ENCODE measurements at regions not wholly inside any gene's neighbourhood (a gene's known extent, or its start where the extent isn't known, plus 50 kb on each side); places are given as distances from the start of the nearest gene placed in this dataset.

GRCh38 chr9:31005086-31005665 lies 1379.3 kb upstream of the ACO1 start:
- 82 to 89% methylated on average over 3 to 4 of the region's 4 CpGs for WGBS, 2 donors
- no peak for DNase-seq (ENCODE audit: low spot score in 2 of 2)
- H3K4me3 ChIP-seq (ENCODE audit: low read depth, poor library complexity, severe bottlenecking), result no peak overlapping the region
- no peak for TF ChIP-seq POLR2A (IDR thresholded peaks at IDR 0.05)
- TF ChIP-seq, protein P1, sequence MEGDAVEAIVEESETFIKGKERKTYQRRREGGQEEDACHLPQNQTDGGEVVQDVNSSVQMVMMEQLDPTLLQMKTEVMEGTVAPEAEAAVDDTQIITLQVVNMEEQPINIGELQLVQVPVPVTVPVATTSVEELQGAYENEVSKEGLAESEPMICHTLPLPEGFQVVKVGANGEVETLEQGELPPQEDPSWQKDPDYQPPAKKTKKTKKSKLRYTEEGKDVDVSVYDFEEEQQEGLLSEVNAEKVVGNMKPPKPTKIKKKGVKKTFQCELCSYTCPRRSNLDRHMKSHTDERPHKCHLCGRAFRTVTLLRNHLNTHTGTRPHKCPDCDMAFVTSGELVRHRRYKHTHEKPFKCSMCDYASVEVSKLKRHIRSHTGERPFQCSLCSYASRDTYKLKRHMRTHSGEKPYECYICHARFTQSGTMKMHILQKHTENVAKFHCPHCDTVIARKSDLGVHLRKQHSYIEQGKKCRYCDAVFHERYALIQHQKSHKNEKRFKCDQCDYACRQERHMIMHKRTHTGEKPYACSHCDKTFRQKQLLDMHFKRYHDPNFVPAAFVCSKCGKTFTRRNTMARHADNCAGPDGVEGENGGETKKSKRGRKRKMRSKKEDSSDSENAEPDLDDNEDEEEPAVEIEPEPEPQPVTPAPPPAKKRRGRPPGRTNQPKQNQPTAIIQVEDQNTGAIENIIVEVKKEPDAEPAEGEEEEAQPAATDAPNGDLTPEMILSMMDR (IDR thresholded peaks at IDR 0.05), result no peak
- intact Hi-C loops (cut with DNase I; ENCODE audit: low total_unique reads), result no loop called here

- intact Hi-C loops (cut with DNase I; ENCODE audit: low total_unique reads), result no loop called here
- no peak for DNase-seq (ENCODE audit: low spot score in 2 of 2)
- TF ChIP-seq, protein P1 (IDR thresholded peaks at IDR 0.05), result no peak
- no peak for TF ChIP-seq POLR2A (IDR thresholded peaks at IDR 0.05)
- H3K4me3 ChIP-seq (ENCODE audit: low read depth, poor library complexity, severe bottlenecking), result no peak overlapping the region
Observed at GRCh38 chr9:31013371-31013770, 1371.1 kb upstream of the ACO1 start.

DNA sequence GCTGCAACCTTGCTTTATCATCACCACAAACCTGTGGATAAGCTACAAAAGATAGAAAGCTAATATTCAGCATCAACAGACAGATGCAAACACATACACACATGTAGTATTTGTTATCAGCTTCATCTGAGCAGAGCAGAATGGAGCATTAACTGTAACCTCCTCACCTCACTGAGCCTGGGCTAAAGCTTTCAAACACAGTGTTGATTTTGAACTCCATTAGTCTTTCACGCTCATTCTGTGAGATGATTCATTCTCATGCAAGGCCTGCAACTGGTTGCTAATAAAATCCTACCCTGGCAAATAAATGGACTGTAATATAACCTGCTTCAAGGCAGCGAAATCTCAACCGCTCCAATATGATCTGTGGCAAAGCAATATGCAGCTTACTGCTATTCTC lies 1360.6 kb upstream of the ACO1 start:
- TF ChIP-seq, protein P1 (IDR thresholded peaks at IDR 0.05), result no peak
- no peak for TF ChIP-seq POLR2A (IDR thresholded peaks at IDR 0.05)
- DNase-seq (ENCODE audit: low spot score in 2 of 2), result no peak
- intact Hi-C loops (cut with DNase I; ENCODE audit: low total_unique reads), result no loop called here
- WGBS, 2 donors, result 90 to 92% methylated on average over 3 of the region's 3 CpGs
- H3K4me3 ChIP-seq (ENCODE audit: low read depth, poor library complexity, severe bottlenecking), result no peak overlapping the region

GRCh38 chr9:31027678-31028077 lies 1356.8 kb upstream of the ACO1 start:
- intact Hi-C loops (cut with DNase I; ENCODE audit: low total_unique reads), result no loop called here
- H3K4me3 ChIP-seq (ENCODE audit: low read depth, poor library complexity, severe bottlenecking), result no peak overlapping the region
- WGBS, 2 donors, result 61 to 76% methylated on average over 1 of the region's 1 CpG
- no peak for DNase-seq (ENCODE audit: low spot score in 2 of 2)
- TF ChIP-seq, protein P1 (IDR thresholded peaks at IDR 0.05), result no peak
- no peak for TF ChIP-seq POLR2A (IDR thresholded peaks at IDR 0.05)

DNA sequence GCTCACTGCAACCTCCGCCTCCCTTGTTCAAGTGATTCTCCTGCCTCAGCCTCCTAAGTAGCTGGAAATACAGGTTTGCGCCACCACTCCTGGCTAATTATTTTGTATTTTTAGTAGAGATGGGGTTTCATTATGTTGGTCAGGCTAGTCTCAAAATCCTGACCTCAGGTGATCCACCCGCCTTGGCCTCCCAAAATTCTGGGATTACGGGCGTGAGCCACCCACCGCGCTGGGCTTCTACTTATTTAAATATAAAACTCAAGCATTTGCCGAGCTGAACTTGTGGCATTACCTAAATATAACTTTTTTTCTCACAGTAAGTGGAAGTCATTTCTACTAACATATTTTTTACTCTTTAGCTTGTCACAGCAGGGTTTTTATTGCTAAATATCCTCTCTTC lies 1356.3 kb upstream of the ACO1 start:
- H3K4me3 ChIP-seq (ENCODE audit: low read depth, poor library complexity, severe bottlenecking), result no peak overlapping the region
- intact Hi-C loops (cut with DNase I; ENCODE audit: low total_unique reads), result no loop called here
- WGBS, 2 donors, result 93 to 96% methylated on average over 8 of the region's 8 CpGs
- no peak for TF ChIP-seq POLR2A (IDR thresholded peaks at IDR 0.05)
- TF ChIP-seq, protein P1 (IDR thresholded peaks at IDR 0.05), result no peak
- DNase-seq (ENCODE audit: low spot score in 2 of 2), result no peak

GRCh38 chr9:31030741-31031202 lies 1353.7 kb upstream of the ACO1 start:
- H3K4me3 ChIP-seq (ENCODE audit: low read depth, poor library complexity, severe bottlenecking), result no peak overlapping the region
- WGBS, 2 donors, result 10 to 11% methylated on average over 6 of the region's 6 CpGs
- DNase-seq (ENCODE audit: low spot score in 2 of 2), result no peak
- intact Hi-C loops (cut with DNase I; ENCODE audit: low total_unique reads), result no loop called here
- TF ChIP-seq, protein P1 (IDR thresholded peaks at IDR 0.05), result no peak
- TF ChIP-seq POLR2A (IDR thresholded peaks at IDR 0.05), result no peak

Data from lower leg skin (tissue), 4 donors.